Midbrain (tissue), 1 donor: ENCODE measurements at regions not wholly inside any gene's neighbourhood (a gene's known extent, or its start where the extent isn't known, plus 50 kb on each side); places are given as distances from the start of the nearest gene placed in this dataset.

ENCODE experiments used
- DNase-seq: peaks from one replicate; lab custom pipeline; 2025; lab: John Stamatoyannopoulos, UW

- no peak for DNase-seq
These were observed 69.1 kb upstream of the CTDP1 start for GRCh38 chr18:79610461-79611039.

GRCh38 chr18:79611040-79611681, 68.4 kb upstream of the CTDP1 start:
- DNase-seq, result no peak

GRCh38 chr18:79612291-79613108, 67.1 kb upstream of the CTDP1 start:
- no peak for DNase-seq

- no peak for DNase-seq
These were observed 66.2 kb upstream of the CTDP1 start for GRCh38 chr18:79613186-79613931.

GRCh38 chr18:79614211-79614955, 65.2 kb upstream of the CTDP1 start:
- no peak for DNase-seq

GRCh38 chr18:79615091-79615490, 64.5 kb upstream of the CTDP1 start:
- DNase-seq, result no peak

GRCh38 chr18:79615586-79615985, 64.0 kb upstream of the CTDP1 start:
- no peak for DNase-seq

- no peak for DNase-seq
These were observed 62.7 kb upstream of the CTDP1 start for GRCh38 chr18:79616651-79617510.

- no peak for DNase-seq
These were observed 61.8 kb upstream of the CTDP1 start for GRCh38 chr18:79617511-79618500.

GRCh38 chr18:79620576-79621165, 58.9 kb upstream of the CTDP1 start:
- DNase-seq, result no peak

GRCh38 chr18:79621501-79621900, 58.1 kb upstream of the CTDP1 start:
- DNase-seq, result no peak

- DNase-seq, result no peak
These were observed 57.6 kb upstream of the CTDP1 start for GRCh38 chr18:79622004-79622403.

GRCh38 chr18:79624356-79625170, 55.0 kb upstream of the CTDP1 start:
- no peak for DNase-seq

- peak; percentile 7 for DNase-seq
These were observed 54.2 kb upstream of the CTDP1 start for GRCh38 chr18:79625195-79625923.

- DNase-seq, result no peak
These were observed 53.6 kb upstream of the CTDP1 start for GRCh38 chr18:79625924-79626561.

- no peak for DNase-seq
These were observed 52.5 kb upstream of the CTDP1 start for GRCh38 chr18:79626905-79627749.
